ENCODE measurements at regions not wholly inside any gene's neighbourhood (a gene's known extent, or its start where the extent isn't known, plus 50 kb on each side); places are given as distances from the start of the nearest gene placed in this dataset.

- intact Hi-C loops (cut with DNase I) = no loop called here
- H3K27me3 ChIP-seq = peaks cover 15 to 43% of the 10 kb centered on the region in 2 donors
- H3K27ac ChIP-seq = no peak overlapping the region
- TF ChIP-seq CTCF (IDR thresholded peaks at IDR 0.05) = no peak
- peaks cover 0 to 38% of the 10 kb centered on the region in 2 donors for H3K9me3 ChIP-seq
- H3K36me3 ChIP-seq = no peaks in the 10 kb centered on the region
- DNase-seq (no peak), ATAC-seq (no peak)
- H3K4me1 ChIP-seq = no peaks in the 10 kb centered on the region
- no peak overlapping the region for H3K4me3 ChIP-seq
Observed at GRCh38 chr5:73352649-73353230, 95.8 kb downstream of the FOXD1 start.

GRCh38 chr5:73352243-73352642, 96.3 kb downstream of the FOXD1 start:
- DNase-seq = no peak
- intact Hi-C loops (cut with DNase I) = no loop called here

GRCh38 chr5:73351593-73351992, 97.0 kb downstream of the FOXD1 start:
- Histone ChIP-seq H3K27ac (no peak overlapping the region), H3K4me1 (no peaks in the 10 kb centered on the region), H3K9me3 (peaks cover 0 to 49% of the 10 kb centered on the region in 2 donors), H3K36me3 (no peaks in the 10 kb centered on the region), H3K27me3 (peaks cover 10 to 32% of the 10 kb centered on the region in 2 donors), H3K4me3 (no peak overlapping the region)
- ATAC-seq = no peak
- no peak for TF ChIP-seq CTCF (IDR thresholded peaks at IDR 0.05)
- DNase-seq = no peak
- intact Hi-C loops (cut with DNase I) = no loop called here

More at GRCh38 chr5:73352243-73352642, 96.3 kb downstream of the FOXD1 start:
- Histone ChIP-seq H3K36me3 (no peaks in the 10 kb centered on the region), H3K27me3 (peaks cover 15 to 38% of the 10 kb centered on the region in 2 donors), H3K4me3 (no peak overlapping the region), H3K27ac (no peak overlapping the region), H3K9me3 (peaks cover 0 to 43% of the 10 kb centered on the region in 2 donors), H3K4me1 (no peaks in the 10 kb centered on the region)
- TF ChIP-seq CTCF (IDR thresholded peaks at IDR 0.05) = no peak
- ATAC-seq = no peak

- H3K36me3 ChIP-seq = no peaks in the 10 kb centered on the region
- no peak for DNase-seq
- H3K9me3 ChIP-seq = peaks cover 0 to 58% of the 10 kb centered on the region in 2 donors
- no peak for ATAC-seq
- intact Hi-C loops (cut with DNase I) = no loop called here
- H3K27me3 ChIP-seq = peaks cover 0 to 8% of the 10 kb centered on the region in 2 donors
- no peak for TF ChIP-seq CTCF (IDR thresholded peaks at IDR 0.05)
- H3K27ac ChIP-seq = no peak overlapping the region
- no peaks in the 10 kb centered on the region for H3K4me1 ChIP-seq
- no peak overlapping the region for H3K4me3 ChIP-seq
Observed at GRCh38 chr5:73346878-73347408, 101.6 kb downstream of the FOXD1 start.

GRCh38 chr5:73344835-73345234, 103.7 kb downstream of the FOXD1 start:
- H3K4me1 ChIP-seq = no peaks in the 10 kb centered on the region
- ATAC-seq = no peak
- peaks cover 5 to 21% of the 10 kb centered on the region in 2 donors for H3K27me3 ChIP-seq
- H3K27ac ChIP-seq = no peak overlapping the region
- peaks cover 0 to 40% of the 10 kb centered on the region in 2 donors for H3K9me3 ChIP-seq
- TF ChIP-seq CTCF (IDR thresholded peaks at IDR 0.05) = no peak
- no peak overlapping the region for H3K4me3 ChIP-seq
- no peaks in the 10 kb centered on the region for H3K36me3 ChIP-seq
- intact Hi-C loops (cut with DNase I) = no loop called here
- DNase-seq = no peak
